A549 (cell line): ENCODE measurements at regions not wholly inside any gene's neighbourhood (a gene's known extent, or its start where the extent isn't known, plus 50 kb on each side); places are given as distances from the start of the nearest gene placed in this dataset.

Experiments
- ATAC-seq, 2 experiments: fragments of 200-7000 bp in 1 of 2; fragments of >200 bp in 1 of 2; cut with Nextera tagmentation in 1 of 2; cut with Tn5 transposase in 1 of 2; 3 replicates each; pipeline versions ENCODE4 v1.8.0 to v1.9.1; 2018 to 2020; ENCODE audit warnings: mild to moderate bottlenecking in 1 of 2, moderate library complexity in 1 of 2
- CTCF ChIA-PET: fragments of 300-600 bp; sonication (Branson Sonifier 250); formaldehyde crosslinking; extraction: SDS; loops from one replicate; lab custom pipeline; 2021; ENCODE audit warnings: antibody characterized with exemption, inconsistent platforms; lab: Yijun Ruan, JAX
- POLR2A ChIA-PET: fragments of 350-600 bp; formaldehyde crosslinking; extraction: SDS; loops from one replicate; lab custom pipeline; 2021; ENCODE audit warnings: antibody characterized with exemption, inconsistent platforms; lab: Yijun Ruan, JAX
- DNase-seq, 2 experiments: peaks; one replicate each; pipeline versions ENCODE4 v3.0.0 to v3.0.0-alpha.2; 2011 to 2016; ENCODE audit warnings: low read depth in 1 of 2, low spot score in 1 of 2
- FAIRE-seq: peaks from 2 replicates; lab custom pipeline; 2011; peaks lifted over from hg19 to GRCh38; lab: Jason Lieb, UNC
- H3K27ac ChIP-seq, 2 experiments: fragments of >200 bp; sonication (Bioruptor Twin); formaldehyde crosslinking; 3 replicates each; pipeline ENCODE4 v1.5.1; 2016 to 2017
- H3K4me1 ChIP-seq: fragments of >200 bp; sonication (Bioruptor Twin); formaldehyde crosslinking; 3 replicates; pipeline ENCODE4 v1.6.1; 2016
- H3K4me2 ChIP-seq: fragments of >200 bp; sonication (Bioruptor Twin); formaldehyde crosslinking; 3 replicates; pipeline ENCODE4 v1.6.1; 2016
- H3K4me3 ChIP-seq: fragments of >200 bp; sonication (Bioruptor Twin); formaldehyde crosslinking; 3 replicates; pipeline ENCODE4 v1.5.1; 2016
- H3K9me3 ChIP-seq: fragments of >200 bp; sonication (Bioruptor Twin); formaldehyde crosslinking; 3 replicates; pipeline ENCODE4 v1.6.1; 2016
- BHLHE40 ChIP-seq: IDR thresholded peaks from 2 replicates; pipeline ENCODE4 v1.6.1; 2012; ENCODE audit warnings: low read depth, low read length, inconsistent platforms
- CBX8 ChIP-seq: fragments of 200-600 bp; sonication (generic); IDR thresholded peaks from 2 replicates; pipeline ENCODE4 v1.6.1; 2016
- CHD4 ChIP-seq: fragments of 200-600 bp; sonication (generic); IDR thresholded peaks from 2 replicates; pipeline ENCODE4 v1.6.1; 2016; ENCODE audit warnings: antibody characterized with exemption, mild to moderate bottlenecking, borderline replicate concordance
- CTCF ChIP-seq: fragments of >200 bp; sonication (Bioruptor Twin); formaldehyde crosslinking; IDR thresholded peaks from 3 replicates; pipeline ENCODE4 v1.5.1; 2016
- ESRRA ChIP-seq: fragments of 150-350 bp; IDR thresholded peaks from 2 replicates; pipeline ENCODE4 v1.6.1; 2014; ENCODE audit warnings: mild to moderate bottlenecking, low read length, borderline replicate concordance
- FOSL2 ChIP-seq, 2 experiments: fragments of 450-650 bp in 1 of 2; fragments of >200 bp in 1 of 2; sonication (Bioruptor Twin) in 1 of 2; formaldehyde crosslinking; IDR thresholded peaks; 2 replicates each; pipeline versions ENCODE4 v1.5.0 to v1.6.1; 2016 to 2020; ENCODE audit warnings: mild to moderate bottlenecking in 1 of 2, moderate library complexity in 1 of 2
- GATA3 ChIP-seq: IDR thresholded peaks from 2 replicates; pipeline ENCODE4 v1.6.1; 2012; ENCODE audit warnings: borderline replicate concordance
- HDAC2 ChIP-seq: fragments of 200-600 bp; sonication (generic); IDR thresholded peaks from 2 replicates; pipeline ENCODE4 v1.6.1; 2016
- HEYL ChIP-seq: fragments of 250-450 bp; sonication (Bioruptor Pico); IDR thresholded peaks from 2 replicates; pipeline ENCODE4 v1.8.0; 2021; ENCODE audit warnings: mild to moderate bottlenecking, moderate library complexity
- HOXA7 ChIP-seq: fragments of 250-450 bp; sonication (Bioruptor Pico); IDR thresholded peaks from 2 replicates; pipeline ENCODE4 v1.5.0; 2020; ENCODE audit warnings: mild to moderate bottlenecking, moderate library complexity
- JUNB ChIP-seq: fragments of >200 bp; sonication (Bioruptor Twin); formaldehyde crosslinking; IDR thresholded peaks from 2 replicates; pipeline ENCODE4 v1.6.1; 2016
- KDM5A ChIP-seq: fragments of 200-600 bp; sonication (generic); IDR thresholded peaks from 2 replicates; pipeline ENCODE4 v1.6.1; 2016; ENCODE audit warnings: antibody characterized with exemption, mild to moderate bottlenecking
- MAFK ChIP-seq: fragments of 450-650 bp; IDR thresholded peaks from 2 replicates; pipeline ENCODE4 v1.6.1; 2014; ENCODE audit not compliant: partially characterized antibody
- MAX ChIP-seq: IDR thresholded peaks from 2 replicates; pipeline ENCODE4 v1.6.1; 2012
- MAZ ChIP-seq: fragments of 150-350 bp; IDR thresholded peaks from 2 replicates; pipeline ENCODE4 v1.6.1; 2014; ENCODE audit warnings: antibody characterized with exemption, low read depth, low read length, borderline replicate concordance
- POLR2A ChIP-seq: IDR thresholded peaks from 2 replicates; pipeline ENCODE4 v1.6.1; 2012; ENCODE audit warnings: mild to moderate bottlenecking, low read length
- RARB ChIP-seq: fragments of 250-450 bp; sonication (Bioruptor Pico); IDR thresholded peaks from 2 replicates; pipeline ENCODE4 v1.8.0; 2021; ENCODE audit warnings: mild to moderate bottlenecking, moderate library complexity
- RCOR1 ChIP-seq: fragments of 150-350 bp; IDR thresholded peaks from 2 replicates; pipeline ENCODE4 v1.6.1; 2014; ENCODE audit warnings: antibody characterized with exemption, low read length, low read depth
- RFX5 ChIP-seq: fragments of 450-650 bp; IDR thresholded peaks from 2 replicates; pipeline ENCODE4 v1.7.1; 2014; ENCODE audit warnings: antibody characterized with exemption, mild to moderate bottlenecking, moderate library complexity
- RNF2 ChIP-seq: fragments of 200-600 bp; sonication (generic); IDR thresholded peaks from 2 replicates; pipeline ENCODE4 v1.6.1; 2016; ENCODE audit warnings: low read depth, mild to moderate bottlenecking, antibody characterized with exemption, moderate library complexity, borderline replicate concordance
- USF2 ChIP-seq: fragments of 450-650 bp; IDR thresholded peaks from 2 replicates; pipeline ENCODE4 v1.6.1; 2014; ENCODE audit warnings: antibody characterized with exemption
- WGBS: methylation state at CpG from one replicate; pipeline ENCODE4 v1.1.6; 2017; ENCODE audit errors: missing lambda C conversion rate; 5-methylcytosine and 5-hydroxymethylcytosine counted together
- TF ChIP-seq, protein P1 (sequence below): fragments of 250-450 bp; sonication (Bioruptor Pico); IDR thresholded peaks from 2 replicates; pipeline ENCODE4 v1.5.0; 2021; ENCODE audit warnings: mild to moderate bottlenecking, moderate library complexity, borderline replicate concordance
- TF ChIP-seq, protein P2 (sequence below): fragments of 150-350 bp; IDR thresholded peaks from 2 replicates; pipeline ENCODE4 v1.6.1; 2014; ENCODE audit warnings: low read depth, mild to moderate bottlenecking, low read length
- TF ChIP-seq, protein P3 (sequence below): fragments of >200 bp; sonication (Bioruptor Twin); formaldehyde crosslinking; IDR thresholded peaks from 2 replicates; pipeline ENCODE4 v1.6.1; 2016

DNA sequence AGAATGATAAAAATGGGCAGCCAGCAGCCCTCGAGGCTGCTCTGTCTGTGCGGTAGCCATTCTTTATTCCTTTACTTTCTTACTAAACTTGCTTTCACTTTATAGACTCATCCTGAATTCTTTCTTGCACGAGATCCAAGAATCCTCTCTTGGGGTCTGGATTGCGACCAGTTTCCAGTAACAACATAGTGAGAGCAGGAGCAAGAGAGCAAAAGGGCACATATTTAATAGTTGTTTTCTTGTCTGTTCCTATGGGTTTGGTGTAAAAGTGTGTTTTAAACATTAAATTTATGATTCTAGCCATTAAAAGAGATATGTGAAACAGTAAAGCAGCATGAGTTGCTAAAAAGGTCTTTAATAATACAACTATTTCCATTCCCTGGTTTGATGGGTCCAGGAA is 78.8 kb upstream of the OPRM1 start:
- Histone ChIP-seq H3K4me3 (no peak overlapping the region), H3K9me3 (no peaks in the 10 kb centered on the region), H3K4me2 (no peak overlapping the region), H3K4me1 (no peaks in the 10 kb centered on the region), H3K27ac (no peak overlapping the region)
- POLR2A ChIA-PET, result no interaction called here
- FAIRE-seq (no peak), DNase-seq (no peak), ATAC-seq (no peak)
- CTCF ChIA-PET, result interaction anchor here (1.6 kb wide), 1 partner anchor 12 kb away, joined by 5 read pairs; no protein-coding TSS in a partner anchor
- TF ChIP-seq ESRRA (no peak), CTCF (no peak), RCOR1 (no peak), BHLHE40 (no peak), POLR2A (no peak), RFX5 (no peak), HOXA7 (no peak), KDM5A (no peak), MAZ (no peak), HDAC2 (no peak), MAFK (no peak), JUNB (no peak), HEYL (no peak)
- TF ChIP-seq, protein P1, sequence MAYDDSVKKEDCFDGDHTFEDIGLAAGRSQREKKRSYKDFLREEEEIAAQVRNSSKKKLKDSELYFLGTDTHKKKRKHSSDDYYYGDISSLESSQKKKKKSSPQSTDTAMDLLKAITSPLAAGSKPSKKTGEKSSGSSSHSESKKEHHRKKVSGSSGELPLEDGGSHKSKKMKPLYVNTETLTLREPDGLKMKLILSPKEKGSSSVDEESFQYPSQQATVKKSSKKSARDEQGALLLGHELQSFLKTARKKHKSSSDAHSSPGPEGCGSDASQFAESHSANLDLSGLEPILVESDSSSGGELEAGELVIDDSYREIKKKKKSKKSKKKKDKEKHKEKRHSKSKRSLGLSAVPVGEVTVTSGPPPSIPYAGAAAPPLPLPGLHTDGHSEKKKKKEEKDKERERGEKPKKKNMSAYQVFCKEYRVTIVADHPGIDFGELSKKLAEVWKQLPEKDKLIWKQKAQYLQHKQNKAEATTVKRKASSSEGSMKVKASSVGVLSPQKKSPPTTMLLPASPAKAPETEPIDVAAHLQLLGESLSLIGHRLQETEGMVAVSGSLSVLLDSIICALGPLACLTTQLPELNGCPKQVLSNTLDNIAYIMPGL (CRISPR knock-in tag), result no peak
- TF ChIP-seq, protein P2, sequence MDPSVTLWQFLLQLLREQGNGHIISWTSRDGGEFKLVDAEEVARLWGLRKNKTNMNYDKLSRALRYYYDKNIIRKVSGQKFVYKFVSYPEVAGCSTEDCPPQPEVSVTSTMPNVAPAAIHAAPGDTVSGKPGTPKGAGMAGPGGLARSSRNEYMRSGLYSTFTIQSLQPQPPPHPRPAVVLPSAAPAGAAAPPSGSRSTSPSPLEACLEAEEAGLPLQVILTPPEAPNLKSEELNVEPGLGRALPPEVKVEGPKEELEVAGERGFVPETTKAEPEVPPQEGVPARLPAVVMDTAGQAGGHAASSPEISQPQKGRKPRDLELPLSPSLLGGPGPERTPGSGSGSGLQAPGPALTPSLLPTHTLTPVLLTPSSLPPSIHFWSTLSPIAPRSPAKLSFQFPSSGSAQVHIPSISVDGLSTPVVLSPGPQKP, result no peak
- 49% methylated on average over 4 of the region's 4 CpGs for WGBS

- ATAC-seq (no peak), DNase-seq (no peak)
- H3K4me2 ChIP-seq, result no peak overlapping the region
- H3K27ac ChIP-seq, result no peak overlapping the region
- no peaks in the 10 kb centered on the region for H3K4me1 ChIP-seq
- no peaks in the 10 kb centered on the region for H3K9me3 ChIP-seq
- TF ChIP-seq FOSL2 (IDR thresholded peaks at IDR 0.05) (no peak), FOSL2 (CRISPR knock-in tag; IDR thresholded peaks at IDR 0.05) (no peak), GATA3 (no peak), RNF2 (no peak)
- TF ChIP-seq, protein P3, sequence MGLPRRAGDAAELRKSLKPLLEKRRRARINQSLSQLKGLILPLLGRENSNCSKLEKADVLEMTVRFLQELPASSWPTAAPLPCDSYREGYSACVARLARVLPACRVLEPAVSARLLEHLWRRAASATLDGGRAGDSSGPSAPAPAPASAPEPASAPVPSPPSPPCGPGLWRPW, result no peak
- TF ChIP-seq, all 56 proteins: peak for 0
- no peak for FAIRE-seq
- WGBS, result 71% methylated on average over 1 of the region's 1 CpG
- H3K4me3 ChIP-seq, result no peak overlapping the region
- ChIA-PET CTCF (interaction anchor here (0.6 to 1.6 kb wide), 2 partner anchors 11 to 225 kb away, joined by 4 to 5 read pairs; no protein-coding TSS in a partner anchor), POLR2A (no interaction called here)
Measured at GRCh38 chr6:153959276-153959675, 79.8 kb upstream of the OPRM1 start.

- no peak for DNase-seq
- Histone ChIP-seq H3K4me1 (no peaks in the 10 kb centered on the region), H3K27ac (no peak overlapping the region), H3K4me3 (no peak overlapping the region), H3K9me3 (no peaks in the 10 kb centered on the region), H3K4me2 (no peak overlapping the region)
- CTCF ChIA-PET, result interaction anchor here (0.6 to 1.6 kb wide), 2 partner anchors 10 to 225 kb away, joined by 4 to 5 read pairs; no protein-coding TSS in a partner anchor
- no peak for FAIRE-seq
- POLR2A ChIA-PET, result no interaction called here
- no peak for ATAC-seq
- WGBS, result 0% methylated on average over 1 of the region's 1 CpG
- TF ChIP-seq RFX5, result no peak
- TF ChIP-seq, protein P3, result no peak
- TF ChIP-seq CBX8, result no peak
- no peak for TF ChIP-seq CHD4
- TF ChIP-seq RCOR1, result no peak
- TF ChIP-seq RARB, result no peak
- TF ChIP-seq, protein P1 (CRISPR knock-in tag), result no peak
- no peak for TF ChIP-seq MAX
- TF ChIP-seq, protein P2, result no peak
- TF ChIP-seq USF2, result no peak
Measured at GRCh38 chr6:153958860-153959259, 80.2 kb upstream of the OPRM1 start.
